ENCODE measurements at regions not wholly inside any gene's neighbourhood (a gene's known extent, or its start where the extent isn't known, plus 50 kb on each side); places are given as distances from the start of the nearest gene placed in this dataset.
"Not testable (repeated sequence)": the region's sequence is repeated elsewhere in the genome, so short reads cannot be mapped to it uniquely, and the experiment has no call there.

GRCh38 chr3:6697285-6697684, 163.6 kb upstream of the GRM7 start:
- no peaks in the 10 kb centered on the region for H3K9me3 ChIP-seq (ENCODE audit: insufficient read depth, low read length, severe bottlenecking)
- H3K4me2 ChIP-seq (ENCODE audit: insufficient read depth, low read length): no peak overlapping the region
- H3K27ac ChIP-seq (ENCODE audit: low read length): no peak overlapping the region
- H3K27me3 ChIP-seq (ENCODE audit: insufficient read depth, low read length, poor library complexity): no peaks in the 10 kb centered on the region
- no peaks in the 10 kb centered on the region for H3K36me3 ChIP-seq (ENCODE audit: insufficient read depth, low read length)
- no peak overlapping the region for H3K9ac ChIP-seq (ENCODE audit: low read depth, low read length)
- H3K79me2 ChIP-seq (ENCODE audit: insufficient read depth, low read length): no peaks in the 10 kb centered on the region
- no peaks in the 10 kb centered on the region for H4K20me1 ChIP-seq (ENCODE audit: insufficient read depth, low read length)
- no peak for TF ChIP-seq EZH2 (IDR thresholded peaks at IDR 0.05; ENCODE audit: borderline replicate concordance, low read depth, low read length, severe bottlenecking)
- TF ChIP-seq, protein P1, sequence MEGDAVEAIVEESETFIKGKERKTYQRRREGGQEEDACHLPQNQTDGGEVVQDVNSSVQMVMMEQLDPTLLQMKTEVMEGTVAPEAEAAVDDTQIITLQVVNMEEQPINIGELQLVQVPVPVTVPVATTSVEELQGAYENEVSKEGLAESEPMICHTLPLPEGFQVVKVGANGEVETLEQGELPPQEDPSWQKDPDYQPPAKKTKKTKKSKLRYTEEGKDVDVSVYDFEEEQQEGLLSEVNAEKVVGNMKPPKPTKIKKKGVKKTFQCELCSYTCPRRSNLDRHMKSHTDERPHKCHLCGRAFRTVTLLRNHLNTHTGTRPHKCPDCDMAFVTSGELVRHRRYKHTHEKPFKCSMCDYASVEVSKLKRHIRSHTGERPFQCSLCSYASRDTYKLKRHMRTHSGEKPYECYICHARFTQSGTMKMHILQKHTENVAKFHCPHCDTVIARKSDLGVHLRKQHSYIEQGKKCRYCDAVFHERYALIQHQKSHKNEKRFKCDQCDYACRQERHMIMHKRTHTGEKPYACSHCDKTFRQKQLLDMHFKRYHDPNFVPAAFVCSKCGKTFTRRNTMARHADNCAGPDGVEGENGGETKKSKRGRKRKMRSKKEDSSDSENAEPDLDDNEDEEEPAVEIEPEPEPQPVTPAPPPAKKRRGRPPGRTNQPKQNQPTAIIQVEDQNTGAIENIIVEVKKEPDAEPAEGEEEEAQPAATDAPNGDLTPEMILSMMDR (IDR thresholded peaks at IDR 0.05; ENCODE audit: borderline replicate concordance, extremely low read depth, low read length, poor library complexity, severe bottlenecking): no peak
- ATAC-seq (ENCODE audit: insufficient read depth, low read depth): no peak
- DNase-seq: no peak
- no peak overlapping the region for H2AFZ ChIP-seq (ENCODE audit: low read depth, low read length)
- no peak overlapping the region for H3K4me3 ChIP-seq (ENCODE audit: low read depth in 1 of 2, low read length in 2 of 2)
- no peaks in the 10 kb centered on the region for H3K4me1 ChIP-seq (ENCODE audit: insufficient read depth, low read length)

GRCh38 chr3:6697722-6698121, 163.2 kb upstream of the GRM7 start:
- Histone ChIP-seq H3K4me2 (ENCODE audit: insufficient read depth, low read length) (no peak overlapping the region), H4K20me1 (ENCODE audit: insufficient read depth, low read length) (no peaks in the 10 kb centered on the region), H3K9ac (ENCODE audit: low read depth, low read length) (no peak overlapping the region), H3K27ac (ENCODE audit: low read length) (no peak overlapping the region), H3K36me3 (ENCODE audit: insufficient read depth, low read length) (no peaks in the 10 kb centered on the region), H2AFZ (ENCODE audit: low read depth, low read length) (no peak overlapping the region), H3K27me3 (ENCODE audit: insufficient read depth, low read length, poor library complexity) (no peaks in the 10 kb centered on the region), H3K4me3 (ENCODE audit: low read depth in 1 of 2, low read length in 2 of 2) (no peak overlapping the region), H3K4me1 (ENCODE audit: insufficient read depth, low read length) (no peaks in the 10 kb centered on the region), H3K9me3 (ENCODE audit: insufficient read depth, low read length, severe bottlenecking) (no peaks in the 10 kb centered on the region), H3K79me2 (ENCODE audit: insufficient read depth, low read length) (no peaks in the 10 kb centered on the region)
- ATAC-seq (ENCODE audit: insufficient read depth, low read depth): no peak
- no peak for DNase-seq
- TF ChIP-seq EZH2 (IDR thresholded peaks at IDR 0.05; ENCODE audit: borderline replicate concordance, low read depth, low read length, severe bottlenecking): no peak
- TF ChIP-seq, protein P1 (IDR thresholded peaks at IDR 0.05; ENCODE audit: borderline replicate concordance, extremely low read depth, low read length, poor library complexity, severe bottlenecking): no peak

GRCh38 chr3:6704817-6705216, 156.1 kb upstream of the GRM7 start:
- not testable (repeated sequence) for H2AFZ ChIP-seq (ENCODE audit: low read depth, low read length); H3K27ac ChIP-seq (ENCODE audit: low read length); H3K4me1 ChIP-seq (ENCODE audit: insufficient read depth, low read length); H3K9me3 ChIP-seq (ENCODE audit: insufficient read depth, low read length, severe bottlenecking); H3K27me3 ChIP-seq (ENCODE audit: insufficient read depth, low read length, poor library complexity); ATAC-seq (ENCODE audit: insufficient read depth, low read depth); H3K4me3 ChIP-seq (ENCODE audit: low read depth in 1 of 2, low read length in 2 of 2); DNase-seq; H4K20me1 ChIP-seq (ENCODE audit: insufficient read depth, low read length); H3K36me3 ChIP-seq (ENCODE audit: insufficient read depth, low read length); H3K4me2 ChIP-seq (ENCODE audit: insufficient read depth, low read length); H3K79me2 ChIP-seq (ENCODE audit: insufficient read depth, low read length); H3K9ac ChIP-seq (ENCODE audit: low read depth, low read length)

- no peak for TF ChIP-seq EZH2 (IDR thresholded peaks at IDR 0.05; ENCODE audit: borderline replicate concordance, low read depth, low read length, severe bottlenecking)
- TF ChIP-seq, protein P1 (IDR thresholded peaks at IDR 0.05; ENCODE audit: borderline replicate concordance, extremely low read depth, low read length, poor library complexity, severe bottlenecking): no peak
- Histone ChIP-seq H3K9ac (ENCODE audit: low read depth, low read length) (no peak overlapping the region), H3K4me3 (ENCODE audit: low read depth in 1 of 2, low read length in 2 of 2) (no peak overlapping the region), H3K79me2 (ENCODE audit: insufficient read depth, low read length) (no peaks in the 10 kb centered on the region), H3K4me1 (ENCODE audit: insufficient read depth, low read length) (no peaks in the 10 kb centered on the region), H3K9me3 (ENCODE audit: insufficient read depth, low read length, severe bottlenecking) (no peaks in the 10 kb centered on the region), H4K20me1 (ENCODE audit: insufficient read depth, low read length) (no peaks in the 10 kb centered on the region), H2AFZ (ENCODE audit: low read depth, low read length) (no peak overlapping the region), H3K27me3 (ENCODE audit: insufficient read depth, low read length, poor library complexity) (no peaks in the 10 kb centered on the region), H3K27ac (ENCODE audit: low read length) (no peak overlapping the region), H3K4me2 (ENCODE audit: insufficient read depth, low read length) (no peak overlapping the region), H3K36me3 (ENCODE audit: insufficient read depth, low read length) (no peaks in the 10 kb centered on the region)
- ATAC-seq (ENCODE audit: insufficient read depth, low read depth): no peak
- DNase-seq: no peak
These were observed 154.1 kb upstream of the GRM7 start for GRCh38 chr3:6706777-6707176.

Data from DND-41 (cell line).